Prostate gland (tissue), 2 donors: ENCODE measurements at regions not wholly inside any gene's neighbourhood (a gene's known extent, or its start where the extent isn't known, plus 50 kb on each side); places are given as distances from the start of the nearest gene placed in this dataset.

Source experiments
- DNase-seq: peaks from one replicate; pipeline ENCODE4 v3.0.0-alpha.2; 2019; ENCODE audit warnings: low spot score
- H3K27ac ChIP-seq, 2 donors: fragments of 200-600 bp; sonication (generic); 2 replicates each; pipeline ENCODE4 v1.5.1; 2017 to 2019
- H3K27me3 ChIP-seq: fragments of 200-600 bp; sonication (generic); replicated peaks from 2 replicates; pipeline ENCODE4 v1.5.1; 2019; ENCODE audit not compliant: insufficient read depth
- H3K36me3 ChIP-seq, 2 donors: fragments of 200-600 bp; sonication (generic); 1 replicate in 1 of 2; 2 replicates in 1 of 2; pipeline versions ENCODE4 v1.5.1 to v1.8.1; 2017 to 2019
- H3K4me1 ChIP-seq: fragments of 200-600 bp; sonication (generic); replicated peaks from 2 replicates; pipeline ENCODE4 v1.5.1; 2019
- H3K4me3 ChIP-seq, 2 donors: fragments of 200-600 bp; sonication (generic); 2 replicates each; pipeline ENCODE4 v1.5.1; 2017 to 2019
- H3K9me3 ChIP-seq: fragments of 200-600 bp; sonication (generic); 2 replicates; pipeline ENCODE4 v1.5.1; 2017
- CTCF ChIP-seq, 4 experiments: fragments of 200-600 bp in 2 of 4; fragments of 450-650 bp in 2 of 4; sonication (generic) in 2 of 4; IDR thresholded peaks; 1 replicate in 3 of 4; 2 replicates in 1 of 4; pipeline ENCODE4 v1.5.1; 2016 to 2019; ENCODE audit warnings: antibody characterized with exemption in 4 of 4, mild to moderate bottlenecking in 2 of 4, moderate library complexity in 2 of 4
- POLR2A ChIP-seq: fragments of 450-650 bp; IDR thresholded peaks from one replicate; pipeline ENCODE4 v1.6.1; 2016; ENCODE audit warnings: antibody characterized with exemption, mild to moderate bottlenecking
- POLR2AphosphoS5 ChIP-seq: sonication (generic); formaldehyde crosslinking; IDR thresholded peaks from one replicate; pipeline ENCODE4 v1.6.1; 2017; ENCODE audit warnings: antibody characterized with exemption
- WGBS: methylation state at CpG from one replicate; pipeline ENCODE4 v1.1.5; 2018; 5-methylcytosine and 5-hydroxymethylcytosine counted together
- intact Hi-C: fragments of 100-400 bp; cut with DNase I; formaldehyde crosslinking; loops from one replicate; pipeline ENCODE4 v1.14.2; 2022

- TF ChIP-seq CTCF (IDR thresholded peaks at IDR 0.05), result no peak
- TF ChIP-seq POLR2A, result no peak
- TF ChIP-seq POLR2AphosphoS5, result no peak
- WGBS, result 93% methylated on average over 6 of the region's 6 CpGs
- intact Hi-C loops, result no loop called here
- H3K4me1 ChIP-seq, result no peaks in the 10 kb centered on the region
- H3K27me3 ChIP-seq, result no peaks in the 10 kb centered on the region
- DNase-seq, result no peak
- H3K9me3 ChIP-seq, result no peaks in the 10 kb centered on the region
- no peaks in the 10 kb centered on the region for H3K36me3 ChIP-seq
- no peak overlapping the region for H3K4me3 ChIP-seq
- H3K27ac ChIP-seq, result no peak overlapping the region
These were observed 90.8 kb downstream of the IRS2 start for GRCh38 chr13:109695402-109696190.

- 71% methylated on average over 4 of the region's 4 CpGs for WGBS
- TF ChIP-seq POLR2A, result no peak
- no peak for TF ChIP-seq CTCF (IDR thresholded peaks at IDR 0.05)
- no peak for TF ChIP-seq POLR2AphosphoS5
These were observed 91.4 kb downstream of the IRS2 start for GRCh38 chr13:109694972-109695371.

GRCh38 chr13:109693213-109693612, 93.2 kb downstream of the IRS2 start:
- no peak for DNase-seq
- Histone ChIP-seq H3K9me3 (no peaks in the 10 kb centered on the region), H3K36me3 (no peaks in the 10 kb centered on the region), H3K4me3 (no peak overlapping the region), H3K27ac (no peak overlapping the region), H3K27me3 (no peaks in the 10 kb centered on the region), H3K4me1 (no peaks in the 10 kb centered on the region)
- TF ChIP-seq POLR2AphosphoS5 (no peak), CTCF (IDR thresholded peaks at IDR 0.05) (no peak), POLR2A (no peak)
- intact Hi-C loops, result no loop called here
- 91% methylated on average over 4 of the region's 4 CpGs for WGBS

More at GRCh38 chr13:109694972-109695371, 91.4 kb downstream of the IRS2 start:
- no peak for DNase-seq
- H3K27me3 ChIP-seq, result no peaks in the 10 kb centered on the region
- H3K27ac ChIP-seq, result no peak overlapping the region
- no peak overlapping the region for H3K4me3 ChIP-seq
- no peaks in the 10 kb centered on the region for H3K4me1 ChIP-seq
- H3K36me3 ChIP-seq, result no peaks in the 10 kb centered on the region
- H3K9me3 ChIP-seq, result no peaks in the 10 kb centered on the region
- intact Hi-C loops, result no loop called here

GRCh38 chr13:109691689-109692088, 94.7 kb downstream of the IRS2 start:
- DNase-seq, result no peak
- Histone ChIP-seq H3K27ac (no peak overlapping the region), H3K36me3 (no peaks in the 10 kb centered on the region), H3K4me1 (no peaks in the 10 kb centered on the region), H3K27me3 (no peaks in the 10 kb centered on the region), H3K4me3 (no peak overlapping the region), H3K9me3 (no peaks in the 10 kb centered on the region)
- TF ChIP-seq POLR2AphosphoS5, result no peak
- TF ChIP-seq CTCF (IDR thresholded peaks at IDR 0.05), result no peak
- TF ChIP-seq POLR2A, result no peak
- intact Hi-C loops, result no loop called here
- 60% methylated on average over 1 of the region's 1 CpG for WGBS
